ENCODE measurements at regions not wholly inside any gene's neighbourhood (a gene's known extent, or its start where the extent isn't known, plus 50 kb on each side); places are given as distances from the start of the nearest gene placed in this dataset.

DNA sequence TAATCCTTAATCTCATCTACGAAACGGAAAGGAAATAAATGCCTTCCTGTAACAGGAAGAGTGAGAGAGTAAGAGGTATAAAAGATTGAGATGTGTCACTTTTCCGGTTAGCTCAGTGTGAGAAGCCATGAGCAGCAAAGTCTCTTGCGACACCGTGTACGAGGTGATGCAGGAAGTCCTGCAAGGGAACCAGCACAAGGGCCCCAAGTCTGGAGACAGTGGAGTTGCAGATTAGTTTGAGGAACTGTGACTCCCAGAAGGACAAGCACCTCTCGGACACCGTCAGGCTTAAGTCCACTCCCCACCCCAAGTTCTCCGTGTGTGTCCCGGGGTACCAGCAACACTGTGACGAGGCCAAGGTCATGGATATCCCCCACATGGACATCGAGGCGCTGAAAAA is 592.3 kb upstream of the ADGRL2 start:
- TF ChIP-seq TEAD4 (IDR thresholded peaks at IDR 0.05), result no peak
- TF ChIP-seq EP300 (IDR thresholded peaks at IDR 0.05; ENCODE audit: borderline replicate concordance), result no peak
- no peak for TF ChIP-seq CREB1 (IDR thresholded peaks at IDR 0.05; ENCODE audit: low read depth)
- no peak for TF ChIP-seq RAD21 (IDR thresholded peaks at IDR 0.05; ENCODE audit: low read depth)
- TF ChIP-seq CEBPB (IDR thresholded peaks at IDR 0.05), result no peak
- TF ChIP-seq TAF1 (IDR thresholded peaks at IDR 0.05; ENCODE audit: low read depth), result no peak
- no peak for TF ChIP-seq FOXM1 (IDR thresholded peaks at IDR 0.05; ENCODE audit: borderline replicate concordance, low read depth)
- TF ChIP-seq, protein P1, sequence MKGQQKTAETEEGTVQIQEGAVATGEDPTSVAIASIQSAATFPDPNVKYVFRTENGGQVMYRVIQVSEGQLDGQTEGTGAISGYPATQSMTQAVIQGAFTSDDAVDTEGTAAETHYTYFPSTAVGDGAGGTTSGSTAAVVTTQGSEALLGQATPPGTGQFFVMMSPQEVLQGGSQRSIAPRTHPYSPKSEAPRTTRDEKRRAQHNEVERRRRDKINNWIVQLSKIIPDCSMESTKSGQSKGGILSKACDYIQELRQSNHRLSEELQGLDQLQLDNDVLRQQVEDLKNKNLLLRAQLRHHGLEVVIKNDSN (IDR thresholded peaks at IDR 0.05), result no peak

- TF ChIP-seq FOXM1 (IDR thresholded peaks at IDR 0.05; ENCODE audit: borderline replicate concordance, low read depth) (no peak), EP300 (IDR thresholded peaks at IDR 0.05; ENCODE audit: borderline replicate concordance) (no peak), CREB1 (IDR thresholded peaks at IDR 0.05; ENCODE audit: low read depth) (no peak), CEBPB (IDR thresholded peaks at IDR 0.05) (no peak), ZBTB7A (IDR thresholded peaks at IDR 0.05; ENCODE audit: low read depth) (no peak), NFIC (IDR thresholded peaks at IDR 0.05) (no peak), REST (IDR thresholded peaks at IDR 0.05; ENCODE audit: low read depth) (no peak)
- TF ChIP-seq, protein P1 (IDR thresholded peaks at IDR 0.05), result no peak
Measured at GRCh38 chr1:81205956-81206355, 594.8 kb upstream of the ADGRL2 start.

DNA sequence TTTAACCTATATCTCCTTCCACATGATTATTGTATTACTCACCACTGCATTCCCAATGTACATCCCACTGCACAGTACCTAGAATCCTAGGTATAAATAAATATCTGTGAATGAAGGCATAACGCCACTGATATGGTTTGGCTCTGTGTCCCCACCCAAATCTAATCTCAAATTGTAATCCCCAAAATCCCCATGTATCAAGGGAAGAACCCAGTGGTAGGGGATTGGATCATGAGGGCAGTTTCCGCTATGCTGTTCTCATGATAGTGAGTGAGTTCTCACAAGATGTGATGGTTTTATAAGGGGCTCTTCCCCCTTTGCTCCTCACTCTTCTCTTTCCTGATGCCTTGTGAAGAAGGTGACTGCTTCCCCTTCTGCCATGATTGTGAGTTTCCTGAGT is 599.0 kb upstream of the ADGRL2 start:
- TF ChIP-seq CREB1 (IDR thresholded peaks at IDR 0.05; ENCODE audit: low read depth) (no peak), TCF12 (IDR thresholded peaks at IDR 0.05; ENCODE audit: low read depth) (no peak), YY1 (IDR thresholded peaks at IDR 0.05; ENCODE audit: low read depth) (no peak), ZBTB7A (IDR thresholded peaks at IDR 0.05; ENCODE audit: low read depth) (no peak), TEAD4 (IDR thresholded peaks at IDR 0.05) (no peak), NFIC (IDR thresholded peaks at IDR 0.05) (no peak), FOXM1 (IDR thresholded peaks at IDR 0.05; ENCODE audit: borderline replicate concordance, low read depth) (no peak), EGR1 (IDR thresholded peaks at IDR 0.05) (no peak), REST (IDR thresholded peaks at IDR 0.05; ENCODE audit: low read depth) (no peak), RAD21 (IDR thresholded peaks at IDR 0.05; ENCODE audit: low read depth) (no peak), TAF1 (IDR thresholded peaks at IDR 0.05; ENCODE audit: low read depth) (no peak), EP300 (IDR thresholded peaks at IDR 0.05; ENCODE audit: borderline replicate concordance) (no peak), CEBPB (IDR thresholded peaks at IDR 0.05) (no peak)
- TF ChIP-seq, protein P2, sequence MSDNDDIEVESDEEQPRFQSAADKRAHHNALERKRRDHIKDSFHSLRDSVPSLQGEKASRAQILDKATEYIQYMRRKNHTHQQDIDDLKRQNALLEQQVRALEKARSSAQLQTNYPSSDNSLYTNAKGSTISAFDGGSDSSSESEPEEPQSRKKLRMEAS (IDR thresholded peaks at IDR 0.05), result no peak
- TF ChIP-seq, protein P1 (IDR thresholded peaks at IDR 0.05), result no peak

GRCh38 chr1:81197591-81197990 is 603.1 kb upstream of the ADGRL2 start:
- no peak for TF ChIP-seq NFIC (IDR thresholded peaks at IDR 0.05)
- TF ChIP-seq REST (IDR thresholded peaks at IDR 0.05; ENCODE audit: low read depth), result no peak
- TF ChIP-seq FOXM1 (IDR thresholded peaks at IDR 0.05; ENCODE audit: borderline replicate concordance, low read depth), result no peak
- TF ChIP-seq EP300 (IDR thresholded peaks at IDR 0.05; ENCODE audit: borderline replicate concordance), result no peak
- TF ChIP-seq TEAD4 (IDR thresholded peaks at IDR 0.05), result no peak
- no peak for TF ChIP-seq CEBPB (IDR thresholded peaks at IDR 0.05)
- no peak for TF ChIP-seq ZBTB7A (IDR thresholded peaks at IDR 0.05; ENCODE audit: low read depth)
- TF ChIP-seq, protein P2 (IDR thresholded peaks at IDR 0.05), result no peak
- TF ChIP-seq, protein P1 (IDR thresholded peaks at IDR 0.05), result no peak
- no peak for TF ChIP-seq RAD21 (IDR thresholded peaks at IDR 0.05; ENCODE audit: low read depth)
- no peak for TF ChIP-seq TAF1 (IDR thresholded peaks at IDR 0.05; ENCODE audit: low read depth)
- no peak for TF ChIP-seq TCF12 (IDR thresholded peaks at IDR 0.05; ENCODE audit: low read depth)
- TF ChIP-seq EGR1 (IDR thresholded peaks at IDR 0.05), result no peak
